Stomach (tissue), 4 donors: ENCODE measurements at regions not wholly inside any gene's neighbourhood (a gene's known extent, or its start where the extent isn't known, plus 50 kb on each side); places are given as distances from the start of the nearest gene placed in this dataset.

Source experiments
- CTCF ChIP-seq, 7 experiments: fragments of 450-650 bp in 4 of 7; fragments of 200-600 bp in 3 of 7; sonication (generic) in 3 of 7; IDR thresholded peaks; one replicate each; pipeline ENCODE4 v1.5.1; 2016 to 2019; ENCODE audit warnings: antibody characterized with exemption in 7 of 7, control low read depth in 2 of 7, mild to moderate bottlenecking in 1 of 7
- EP300 ChIP-seq: sonication (generic); formaldehyde crosslinking; IDR thresholded peaks from one replicate; pipeline ENCODE4 v1.6.1; 2017; ENCODE audit warnings: antibody characterized with exemption
- POLR2A ChIP-seq, 4 donors: fragments of 450-650 bp; IDR thresholded peaks; one replicate each; pipeline ENCODE4 v1.6.1; 2016; ENCODE audit warnings: antibody characterized with exemption in 4 of 4, control low read depth in 2 of 4, mild to moderate bottlenecking in 1 of 4, moderate library complexity in 1 of 4
- POLR2AphosphoS5 ChIP-seq, 3 donors: sonication (generic); formaldehyde crosslinking; IDR thresholded peaks; one replicate each; pipeline ENCODE4 v1.6.1; 2016; ENCODE audit warnings: antibody characterized with exemption in 3 of 3

- TF ChIP-seq POLR2A (IDR thresholded peaks at IDR 0.05) (no peak), CTCF (IDR thresholded peaks at IDR 0.05) (no peak), POLR2AphosphoS5 (IDR thresholded peaks at IDR 0.05) (no peak), EP300 (no peak)
Measured at GRCh38 chr7:46775020-46775419, 806.9 kb downstream of the TNS3 start.
